ENCODE measurements at regions not wholly inside any gene's neighbourhood (a gene's known extent, or its start where the extent isn't known, plus 50 kb on each side); places are given as distances from the start of the nearest gene placed in this dataset.
A peak's percentile ranks its signal among the peaks of the same experiment; 100 is the strongest.

DNA sequence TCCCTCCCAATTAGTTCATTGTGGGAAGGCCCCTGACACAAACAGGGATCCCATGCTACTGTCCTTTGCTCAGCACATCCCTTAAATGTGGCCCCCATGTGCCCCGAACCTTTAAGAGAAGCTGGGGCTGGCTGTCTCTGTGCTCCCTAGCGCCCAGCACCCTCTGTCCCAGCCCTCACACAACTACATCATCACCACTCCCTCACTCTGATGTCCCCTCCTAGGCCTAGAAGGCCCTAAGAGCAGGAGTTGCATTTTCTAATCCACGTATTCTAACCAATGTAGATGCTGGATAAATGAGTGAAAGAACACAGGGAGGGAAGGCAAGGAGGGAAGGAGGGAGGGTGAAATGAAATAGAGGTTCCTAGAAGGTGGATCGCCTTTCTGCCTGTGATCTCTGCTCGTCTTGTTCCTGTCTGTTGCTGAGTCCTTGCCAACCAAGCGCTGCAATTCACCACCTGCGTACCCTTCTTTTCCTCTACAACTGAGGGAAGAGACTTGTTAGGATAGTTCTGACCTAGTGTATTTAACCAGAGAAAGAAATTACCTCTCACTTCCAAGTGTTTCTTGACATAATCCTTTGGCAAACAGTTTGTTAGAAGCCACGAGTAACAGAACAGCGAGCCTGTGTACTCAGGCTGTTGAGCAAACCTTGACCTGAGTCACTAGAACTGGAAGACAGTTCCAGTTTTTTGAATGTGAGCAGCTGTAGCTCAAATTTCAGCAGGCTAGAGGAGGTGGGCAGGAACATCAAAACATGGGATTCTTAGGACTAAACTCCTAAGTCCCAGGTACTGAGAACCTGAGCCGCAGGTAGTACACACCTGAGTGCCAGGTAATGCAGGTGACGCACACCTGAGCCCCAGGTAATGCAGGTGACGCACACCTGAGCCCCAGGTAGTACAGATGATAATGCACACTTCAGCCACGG is 181.5 kb upstream of the ID2 start:
- Histone ChIP-seq H3K9me3 (no peaks in the 10 kb centered on the region), H3K36me3 (ENCODE audit: control insufficient read depth, insufficient read depth, low read length) (no peaks in the 10 kb centered on the region), H3K27me3 (replicated peaks; ENCODE audit: control insufficient read depth, insufficient read depth, low read length) (no peaks in the 10 kb centered on the region), H3K4me1 (peaks cover 17% of the 10 kb centered on the region), H3K4me3 (ENCODE audit: low read depth, low read length) (no peak overlapping the region)
- ChIA-PET CTCF (interaction anchor here (0.6 kb wide), 1 partner anchor 20 kb away, joined by 3 read pairs; no protein-coding TSS in a partner anchor), POLR2A (interaction anchor here (1.1 kb wide), 1 partner anchor 181 kb away, joined by 4 read pairs; the partner anchor contains the start of gene ID2)
- TF ChIP-seq, protein P1, sequence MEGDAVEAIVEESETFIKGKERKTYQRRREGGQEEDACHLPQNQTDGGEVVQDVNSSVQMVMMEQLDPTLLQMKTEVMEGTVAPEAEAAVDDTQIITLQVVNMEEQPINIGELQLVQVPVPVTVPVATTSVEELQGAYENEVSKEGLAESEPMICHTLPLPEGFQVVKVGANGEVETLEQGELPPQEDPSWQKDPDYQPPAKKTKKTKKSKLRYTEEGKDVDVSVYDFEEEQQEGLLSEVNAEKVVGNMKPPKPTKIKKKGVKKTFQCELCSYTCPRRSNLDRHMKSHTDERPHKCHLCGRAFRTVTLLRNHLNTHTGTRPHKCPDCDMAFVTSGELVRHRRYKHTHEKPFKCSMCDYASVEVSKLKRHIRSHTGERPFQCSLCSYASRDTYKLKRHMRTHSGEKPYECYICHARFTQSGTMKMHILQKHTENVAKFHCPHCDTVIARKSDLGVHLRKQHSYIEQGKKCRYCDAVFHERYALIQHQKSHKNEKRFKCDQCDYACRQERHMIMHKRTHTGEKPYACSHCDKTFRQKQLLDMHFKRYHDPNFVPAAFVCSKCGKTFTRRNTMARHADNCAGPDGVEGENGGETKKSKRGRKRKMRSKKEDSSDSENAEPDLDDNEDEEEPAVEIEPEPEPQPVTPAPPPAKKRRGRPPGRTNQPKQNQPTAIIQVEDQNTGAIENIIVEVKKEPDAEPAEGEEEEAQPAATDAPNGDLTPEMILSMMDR (IDR thresholded peaks at IDR 0.05; ENCODE audit: insufficient read depth in 1 of 2, low read depth in 1 of 2, low read length in 1 of 2, severe bottlenecking in 1 of 2, unreplicated experiment in 1 of 2), result no peak
- H3K27ac Mint-ChIP-seq (ENCODE audit: unreplicated experiment), result no peak overlapping the region
- H3K27me3 Mint-ChIP-seq (ENCODE audit: insufficient read depth, unreplicated experiment), result no peaks in the 10 kb centered on the region
- no peak overlapping the region for H3K4me3 Mint-ChIP-seq (ENCODE audit: unreplicated experiment)
- H3K9me3 Mint-ChIP-seq (ENCODE audit: unreplicated experiment), result no peaks in the 10 kb centered on the region
- H3K36me3 Mint-ChIP-seq (ENCODE audit: insufficient read depth, unreplicated experiment), result no peaks in the 10 kb centered on the region
- peaks cover 8% of the 10 kb centered on the region for H3K4me1 Mint-ChIP-seq (ENCODE audit: low read depth, unreplicated experiment)
- intact Hi-C loops (cut with micrococcal nuclease; ENCODE audit: unreplicated experiment), result no loop called here
- BruUV-seq (replicated peaks), result no TSS peak
- DNase-seq, result peak; percentile 50 to 59

DNA sequence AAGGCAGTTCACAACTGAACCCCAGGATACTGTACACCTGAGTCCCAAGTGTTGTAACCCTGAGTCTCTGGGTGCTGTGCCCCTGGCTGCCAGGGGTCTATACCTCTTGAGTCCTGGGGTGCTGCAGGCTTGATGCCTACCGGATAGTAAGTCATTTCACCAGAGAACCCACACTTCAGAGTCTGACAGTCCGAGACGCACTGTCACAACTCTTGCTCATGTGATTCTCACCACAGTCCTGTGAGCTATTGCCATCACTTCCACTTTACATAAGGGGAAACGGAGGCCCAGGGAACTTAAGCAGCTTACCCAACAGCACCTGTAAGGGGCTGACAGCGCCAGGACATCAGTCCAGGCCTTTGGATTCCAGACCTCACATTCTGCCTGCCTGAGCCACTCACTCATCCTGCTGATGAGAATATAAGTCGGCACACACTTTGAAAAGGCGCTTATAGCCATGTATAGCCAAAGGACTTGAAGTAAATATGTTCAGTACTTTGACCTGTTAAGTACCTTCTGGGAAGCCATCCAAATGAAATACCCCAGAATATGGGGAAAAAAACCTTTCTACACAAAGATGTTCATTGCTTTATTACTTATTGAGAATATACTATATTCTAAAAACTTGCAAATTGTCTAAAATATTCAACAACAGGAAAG is 180.7 kb upstream of the ID2 start:
- BruUV-seq (replicated peaks), result no TSS peak
- Mint-ChIP-seq H3K36me3 (ENCODE audit: insufficient read depth, unreplicated experiment) (no peaks in the 10 kb centered on the region), H3K27ac (ENCODE audit: unreplicated experiment) (no peak overlapping the region), H3K9me3 (ENCODE audit: unreplicated experiment) (no peaks in the 10 kb centered on the region), H3K4me3 (ENCODE audit: unreplicated experiment) (no peak overlapping the region), H3K4me1 (ENCODE audit: low read depth, unreplicated experiment) (peaks cover 8% of the 10 kb centered on the region), H3K27me3 (ENCODE audit: insufficient read depth, unreplicated experiment) (no peaks in the 10 kb centered on the region)
- ChIA-PET POLR2A (interaction anchor here (1.1 kb wide), 1 partner anchor 181 kb away, joined by 4 read pairs; the partner anchor contains the start of gene ID2), CTCF (no interaction called here)
- TF ChIP-seq, protein P1 (IDR thresholded peaks at IDR 0.05; ENCODE audit: insufficient read depth in 1 of 2, low read depth in 1 of 2, low read length in 1 of 2, severe bottlenecking in 1 of 2, unreplicated experiment in 1 of 2), result no peak
- intact Hi-C loops (cut with micrococcal nuclease; ENCODE audit: unreplicated experiment), result no loop called here
- no peak overlapping the region for H3K4me3 ChIP-seq (ENCODE audit: low read depth, low read length)
- H3K36me3 ChIP-seq (ENCODE audit: control insufficient read depth, insufficient read depth, low read length), result no peaks in the 10 kb centered on the region
- no peaks in the 10 kb centered on the region for H3K27me3 ChIP-seq (replicated peaks; ENCODE audit: control insufficient read depth, insufficient read depth, low read length)
- no peaks in the 10 kb centered on the region for H3K9me3 ChIP-seq
- peaks cover 17% of the 10 kb centered on the region for H3K4me1 ChIP-seq
- DNase-seq, result no peak

DNA sequence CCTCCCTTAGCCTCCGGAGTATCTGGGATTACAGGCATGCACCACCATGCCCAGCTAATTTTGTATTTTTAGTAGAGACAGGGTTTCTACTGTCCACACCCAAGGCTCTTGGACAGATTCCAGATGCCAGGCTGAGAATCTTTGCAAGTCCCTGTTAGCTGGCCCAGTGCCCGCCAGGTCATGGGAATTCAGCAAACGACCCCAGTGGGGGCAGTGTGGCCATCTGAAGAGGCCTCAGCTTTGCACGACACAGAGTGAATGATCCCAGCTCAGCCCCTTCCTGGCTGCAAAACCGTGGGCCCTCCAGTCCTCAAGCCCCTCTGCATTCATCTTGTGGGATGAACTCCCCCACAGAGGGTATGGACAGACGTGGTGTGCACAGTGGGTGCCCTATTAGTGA is 179.5 kb upstream of the ID2 start:
- DNase-seq, result no peak
- H3K9me3 Mint-ChIP-seq (ENCODE audit: unreplicated experiment), result no peaks in the 10 kb centered on the region
- no peaks in the 10 kb centered on the region for H3K36me3 Mint-ChIP-seq (ENCODE audit: insufficient read depth, unreplicated experiment)
- no TSS peak for BruUV-seq (replicated peaks)
- no peak overlapping the region for H3K4me3 Mint-ChIP-seq (ENCODE audit: unreplicated experiment)
- H3K4me3 ChIP-seq (ENCODE audit: low read depth, low read length), result no peak overlapping the region
- H3K4me1 ChIP-seq, result peaks cover 17% of the 10 kb centered on the region
- no peaks in the 10 kb centered on the region for H3K9me3 ChIP-seq
- TF ChIP-seq, protein P1 (IDR thresholded peaks at IDR 0.05; ENCODE audit: insufficient read depth in 1 of 2, low read depth in 1 of 2, low read length in 1 of 2, severe bottlenecking in 1 of 2, unreplicated experiment in 1 of 2), result no peak
- H3K27me3 Mint-ChIP-seq (ENCODE audit: insufficient read depth, unreplicated experiment), result no peaks in the 10 kb centered on the region
- H3K27ac Mint-ChIP-seq (ENCODE audit: unreplicated experiment), result no peak overlapping the region
- H3K36me3 ChIP-seq (ENCODE audit: control insufficient read depth, insufficient read depth, low read length), result no peaks in the 10 kb centered on the region
- no peaks in the 10 kb centered on the region for H3K27me3 ChIP-seq (replicated peaks; ENCODE audit: control insufficient read depth, insufficient read depth, low read length)
- CTCF ChIA-PET, result no interaction called here
- intact Hi-C loops (cut with micrococcal nuclease; ENCODE audit: unreplicated experiment), result no loop called here
- peaks cover 8% of the 10 kb centered on the region for H3K4me1 Mint-ChIP-seq (ENCODE audit: low read depth, unreplicated experiment)
- POLR2A ChIA-PET, result no interaction called here

Data from Caco-2 (cell line).